Inflammatory macrophage treated with lipopolysaccharide for 4 hours (primary cell): ENCODE measurements at regions not wholly inside any gene's neighbourhood (a gene's known extent, or its start where the extent isn't known, plus 50 kb on each side); places are given as distances from the start of the nearest gene placed in this dataset.
"Not testable (repeated sequence)": the region's sequence is repeated elsewhere in the genome, so short reads cannot be mapped to it uniquely, and the experiment has no call there.

Experiments used
- DNase-seq: peaks from one replicate; pipeline ENCODE4 v3.0.0-alpha.2; 2020

DNA sequence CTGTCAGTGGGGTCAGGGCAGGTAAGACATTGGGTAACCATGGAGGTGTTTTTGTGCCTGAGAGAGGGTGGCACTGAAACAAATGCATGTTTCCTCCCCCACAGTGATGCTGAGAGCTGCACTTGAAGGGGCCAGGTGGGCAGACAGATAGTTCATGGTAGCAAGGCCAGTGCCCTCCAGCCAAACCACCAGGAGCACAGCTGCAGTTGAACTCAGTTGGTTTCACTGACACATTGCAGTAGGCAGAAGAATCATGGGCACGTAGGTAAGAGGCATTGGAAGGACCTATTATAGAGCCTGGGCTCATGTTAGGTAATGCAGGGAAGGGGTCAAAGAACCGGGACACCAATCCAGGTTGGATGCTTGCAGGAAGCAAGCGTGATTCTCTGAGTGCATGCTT, 93.2 kb upstream of the ARL4C start:
- no peak for DNase-seq

- no peak for DNase-seq
Observed at GRCh38 chr2:234588054-234588430, 91.2 kb upstream of the ARL4C start.

DNA sequence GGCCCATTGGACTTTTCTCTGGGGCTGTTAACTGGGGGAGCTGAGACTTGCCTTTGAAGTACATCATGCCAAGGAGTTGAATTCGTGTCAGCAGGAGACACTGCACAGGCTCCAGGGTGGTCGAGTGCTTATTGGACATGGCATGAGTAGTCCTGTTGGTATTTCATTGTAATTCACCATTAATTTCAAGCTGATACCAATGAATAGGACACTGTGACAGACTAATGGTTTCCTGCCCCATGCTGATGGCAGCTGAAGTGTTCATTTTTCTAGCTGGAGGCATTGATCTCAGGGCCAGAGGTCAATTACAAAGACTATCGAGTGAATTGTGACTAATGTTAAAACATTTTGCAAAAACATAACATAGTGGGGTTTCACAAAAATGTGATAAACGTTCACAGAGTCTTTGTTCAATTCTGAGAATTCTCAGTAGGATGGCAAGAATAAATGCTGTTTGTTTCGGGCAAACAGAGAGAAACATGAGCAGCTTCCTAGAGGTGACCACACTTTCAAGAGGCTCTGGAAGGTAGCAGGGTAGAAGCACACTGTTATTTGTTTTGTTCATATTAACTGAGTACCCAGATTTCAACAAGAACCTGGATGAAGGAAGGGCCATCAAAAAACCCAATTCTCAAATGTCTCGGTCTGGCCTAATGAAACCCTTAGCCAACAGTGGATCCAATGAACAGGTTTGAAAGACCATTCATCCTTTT, 90.6 kb upstream of the ARL4C start:
- no peak for DNase-seq

DNA sequence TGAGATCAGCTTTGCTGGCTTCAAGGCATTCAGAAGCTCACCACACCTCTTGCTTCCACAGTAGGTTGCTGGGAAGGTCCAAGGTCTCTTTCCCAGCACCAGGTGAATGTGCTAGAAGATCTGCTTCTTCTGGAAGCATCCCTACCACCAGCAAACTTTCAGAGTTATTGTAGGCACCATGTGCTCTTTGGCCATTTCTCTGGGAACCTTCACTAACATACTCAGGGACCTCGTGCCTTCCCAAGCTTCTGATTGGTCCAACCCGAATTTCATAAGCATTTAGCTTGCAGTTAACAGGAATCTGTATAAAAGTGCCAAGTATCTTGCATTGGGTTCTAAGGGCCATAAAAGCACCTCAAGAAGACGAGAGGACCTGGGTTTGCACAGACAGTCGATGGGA, 86.5 kb upstream of the ARL4C start:
- no peak for DNase-seq

DNA sequence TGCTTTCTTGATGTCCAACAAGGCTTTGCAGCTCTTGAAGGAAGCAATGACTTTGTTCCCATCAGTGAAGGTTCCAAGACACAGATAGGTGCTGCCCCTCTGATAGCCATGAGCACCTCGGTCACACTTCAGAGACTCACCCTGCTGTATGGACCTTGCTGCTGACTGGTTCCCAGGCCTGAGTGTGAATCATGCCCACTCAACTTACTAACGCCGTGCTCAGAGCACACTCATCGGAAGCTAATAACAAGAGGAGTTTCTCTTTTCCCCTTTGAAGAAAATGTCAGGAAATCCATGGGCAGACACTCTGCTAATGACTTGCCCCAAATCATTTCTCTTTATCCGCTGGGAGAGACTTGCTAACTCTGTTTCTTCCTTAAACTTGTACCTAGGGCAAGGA, 83.8 kb upstream of the ARL4C start:
- no peak for DNase-seq

DNA sequence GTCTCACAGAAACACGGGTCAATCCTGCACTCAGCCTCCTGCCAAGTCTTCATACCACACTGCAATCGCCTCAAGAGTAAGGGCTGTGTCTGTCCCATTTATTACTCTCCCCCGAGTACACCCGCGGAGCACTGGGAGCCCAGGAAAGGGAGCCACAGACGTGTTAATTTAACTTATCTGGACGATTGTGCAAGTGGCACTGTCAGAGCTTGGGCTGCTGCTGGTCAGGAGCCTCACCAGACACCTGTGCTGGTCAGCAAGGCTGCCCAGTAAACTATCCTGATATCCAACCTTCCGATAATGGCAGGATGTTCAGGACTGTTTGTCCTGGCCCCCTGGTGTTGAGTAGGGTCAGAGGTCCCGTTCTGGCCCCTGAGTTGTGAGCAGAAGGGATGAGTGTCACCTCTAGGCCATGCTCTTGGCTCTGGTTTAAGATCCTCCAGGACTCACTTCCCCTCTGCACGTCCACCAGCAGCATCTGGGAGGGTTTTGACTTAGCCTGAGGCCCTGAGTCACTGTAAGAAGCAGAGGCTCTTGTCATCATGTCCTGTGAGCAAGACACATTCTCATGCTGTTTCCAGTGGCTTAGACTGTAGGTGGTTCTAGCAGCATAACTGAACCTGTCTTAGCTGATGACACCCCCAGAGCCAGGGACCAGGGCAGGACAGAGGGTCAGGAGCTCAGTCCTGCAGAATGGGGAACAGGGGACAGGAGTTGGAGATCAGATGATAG, 82.5 kb upstream of the ARL4C start:
- DNase-seq = no peak

GRCh38 chr2:234578389-234578788, 81.5 kb upstream of the ARL4C start:
- no peak for DNase-seq

- no peak for DNase-seq
Observed at GRCh38 chr2:234577191-234577590, 80.3 kb upstream of the ARL4C start.

GRCh38 chr2:234571620-234572407, 74.9 kb upstream of the ARL4C start:
- peak; percentile 24 for DNase-seq

DNA sequence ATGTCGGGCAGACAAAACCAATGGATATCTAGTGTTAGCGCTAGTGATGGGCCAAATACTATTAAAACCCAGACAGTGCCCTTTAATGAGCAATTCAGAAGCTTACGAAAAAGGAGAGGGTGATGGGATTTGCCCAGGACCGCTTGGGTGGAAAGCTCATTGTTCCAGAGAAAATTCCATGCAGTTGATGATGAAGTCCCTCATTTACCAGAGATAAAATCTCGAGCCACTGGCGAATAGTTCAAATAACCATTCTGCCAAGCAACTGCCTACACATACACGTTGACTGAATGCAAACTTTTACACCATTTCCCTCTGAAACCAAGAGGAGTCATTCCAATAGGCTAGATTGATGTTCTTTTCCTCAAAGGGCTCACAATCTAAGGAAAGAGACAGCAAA, 73.6 kb upstream of the ARL4C start:
- no peak for DNase-seq

DNA sequence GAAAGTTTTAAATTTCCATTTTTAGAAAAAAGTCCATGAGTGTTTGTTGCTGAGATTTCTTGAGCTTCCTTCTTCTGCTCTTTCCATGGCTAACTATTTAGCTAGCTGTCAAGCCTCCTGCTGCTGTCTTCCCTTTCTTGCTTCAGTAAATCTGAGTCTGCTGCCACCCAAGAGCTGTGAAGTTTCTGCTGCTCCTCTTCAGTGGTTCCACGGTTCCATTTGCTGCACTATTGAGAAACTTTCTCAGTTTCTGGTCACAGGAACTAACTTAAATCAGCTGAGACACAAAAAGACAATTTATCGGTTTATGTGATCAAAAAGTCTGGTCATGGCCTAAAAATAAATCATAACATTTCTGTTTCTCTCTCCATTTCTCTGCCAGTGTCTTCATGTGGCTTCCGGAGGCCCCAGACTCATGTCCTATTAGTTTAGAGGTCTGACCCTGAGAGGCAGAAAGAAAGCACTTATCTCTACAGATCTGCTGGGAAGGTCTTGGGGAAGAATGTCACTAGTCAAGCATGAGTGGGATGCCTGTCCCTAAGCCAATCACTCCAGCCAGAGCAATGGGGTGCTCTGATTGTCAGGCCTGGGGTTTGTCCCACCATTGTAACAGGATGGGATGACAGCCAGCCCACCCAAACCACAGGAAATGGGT, 73.0 kb upstream of the ARL4C start:
- DNase-seq = no peak

DNA sequence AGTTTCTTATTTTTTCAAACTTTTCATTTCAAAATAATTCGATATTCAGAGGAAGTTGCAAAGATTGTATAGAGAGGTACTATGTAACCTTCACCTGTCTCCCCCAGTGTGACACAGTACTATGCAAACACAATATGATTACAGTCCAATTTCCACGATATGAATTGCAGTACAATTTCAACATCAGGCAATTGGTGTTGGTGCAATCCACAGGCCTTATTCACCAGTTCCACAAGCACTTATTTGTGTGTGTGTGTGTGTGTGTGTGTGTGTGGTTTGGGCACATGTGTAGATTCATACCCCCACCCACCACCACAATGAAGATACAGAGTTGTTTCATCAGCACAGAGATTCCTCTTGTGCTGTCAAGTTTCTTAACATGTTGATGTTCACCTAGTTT, 69.7 kb upstream of the ARL4C start:
- DNase-seq = no peak

- DNase-seq = no peak
Observed at GRCh38 chr2:234565842-234566619, 69.2 kb upstream of the ARL4C start.

DNA sequence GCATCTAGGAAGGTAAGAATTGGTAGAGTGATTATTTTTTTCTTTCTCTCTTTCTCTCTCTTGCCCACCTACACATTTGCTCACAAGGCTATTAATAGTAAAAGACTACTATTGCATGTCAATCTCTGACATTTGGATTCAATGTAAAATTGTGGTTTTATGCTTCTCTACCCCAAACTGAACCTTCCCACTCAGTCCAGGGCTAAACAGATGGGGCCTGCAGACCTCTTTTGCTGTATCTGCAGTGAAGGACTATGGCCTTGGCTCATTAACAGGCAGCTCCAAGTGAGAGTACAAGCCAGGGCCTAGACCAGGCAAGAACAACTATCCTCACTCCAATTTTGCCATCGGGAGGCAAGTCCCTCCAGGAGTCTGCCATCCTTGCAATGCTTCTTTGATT, 68.3 kb upstream of the ARL4C start:
- DNase-seq = no peak

GRCh38 chr2:234564699-234565098, 67.8 kb upstream of the ARL4C start:
- DNase-seq = no peak

DNA sequence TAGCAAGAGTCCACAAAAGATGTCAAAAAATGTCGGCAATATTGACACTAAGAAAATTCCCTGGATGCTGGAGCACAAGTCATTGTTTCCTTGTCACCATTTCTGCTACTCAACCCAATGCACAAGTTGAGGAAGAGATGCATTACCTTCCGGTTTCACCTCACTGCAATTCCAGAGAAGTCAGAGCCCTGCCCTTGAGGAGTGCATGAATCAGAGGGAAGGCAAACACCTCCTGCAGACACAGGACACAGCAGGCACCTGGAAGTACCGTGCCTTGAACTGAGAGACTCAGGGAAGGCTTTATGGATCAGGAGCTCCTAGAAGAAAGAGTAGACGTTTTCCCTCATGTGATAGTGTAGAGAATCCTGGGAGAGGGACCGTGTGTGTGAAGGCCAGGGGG, 62.7 kb upstream of the ARL4C start:
- DNase-seq = no peak

DNA sequence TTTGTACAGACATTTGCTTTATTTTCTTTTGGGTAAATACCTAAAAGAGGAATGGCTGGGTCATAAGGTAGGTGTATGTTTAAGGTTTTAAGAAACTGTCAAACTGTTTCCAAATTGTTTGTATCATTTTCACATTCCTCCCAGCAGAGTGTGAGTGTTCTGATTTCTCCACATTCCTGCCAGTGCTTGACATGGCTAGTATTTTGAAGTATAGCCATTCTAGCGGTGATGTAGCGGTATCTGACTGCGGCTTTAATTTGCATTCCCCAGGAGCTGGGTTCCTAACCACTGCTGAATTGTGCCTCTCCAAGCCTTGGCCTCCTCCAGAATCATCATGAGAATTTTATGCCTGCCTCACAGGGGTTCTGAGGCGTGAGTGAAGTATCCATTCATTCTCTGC, 61.8 kb upstream of the ARL4C start:
- no peak for DNase-seq

DNA sequence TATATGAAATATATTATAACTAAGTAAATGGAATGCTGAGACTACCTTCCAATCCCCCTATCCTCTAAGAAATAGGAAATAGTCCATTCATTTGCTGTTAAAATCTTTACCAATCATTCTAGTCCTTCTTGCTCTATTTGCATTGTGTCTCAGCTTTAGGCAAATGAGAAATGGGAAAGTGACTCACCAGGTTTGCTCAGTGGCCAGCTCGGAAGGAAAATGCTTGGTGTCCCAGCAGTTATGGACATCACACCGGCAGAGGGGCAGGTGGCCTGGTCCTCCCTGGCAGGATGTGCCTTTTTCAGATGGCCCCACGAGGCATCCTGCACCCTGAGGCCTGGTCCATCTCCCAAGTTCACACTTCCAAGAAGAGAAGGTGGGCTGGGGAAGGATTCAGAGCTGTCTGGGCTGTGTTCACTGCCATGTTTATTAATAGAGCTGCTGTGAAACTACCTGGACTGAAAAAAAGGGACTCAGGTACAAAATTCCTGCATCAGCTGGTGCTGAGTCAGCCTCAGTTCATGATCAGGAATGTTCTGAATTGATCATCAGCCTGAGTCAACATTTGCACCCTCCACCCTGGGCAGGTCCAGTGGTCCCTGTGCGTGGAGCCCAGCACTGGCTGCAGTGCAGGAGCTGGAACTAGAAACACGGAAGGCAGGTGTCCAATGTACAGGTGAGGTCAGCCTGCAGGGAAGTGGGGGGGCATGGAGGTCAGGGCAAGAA, 60.1 kb upstream of the ARL4C start:
- DNase-seq = no peak

DNA sequence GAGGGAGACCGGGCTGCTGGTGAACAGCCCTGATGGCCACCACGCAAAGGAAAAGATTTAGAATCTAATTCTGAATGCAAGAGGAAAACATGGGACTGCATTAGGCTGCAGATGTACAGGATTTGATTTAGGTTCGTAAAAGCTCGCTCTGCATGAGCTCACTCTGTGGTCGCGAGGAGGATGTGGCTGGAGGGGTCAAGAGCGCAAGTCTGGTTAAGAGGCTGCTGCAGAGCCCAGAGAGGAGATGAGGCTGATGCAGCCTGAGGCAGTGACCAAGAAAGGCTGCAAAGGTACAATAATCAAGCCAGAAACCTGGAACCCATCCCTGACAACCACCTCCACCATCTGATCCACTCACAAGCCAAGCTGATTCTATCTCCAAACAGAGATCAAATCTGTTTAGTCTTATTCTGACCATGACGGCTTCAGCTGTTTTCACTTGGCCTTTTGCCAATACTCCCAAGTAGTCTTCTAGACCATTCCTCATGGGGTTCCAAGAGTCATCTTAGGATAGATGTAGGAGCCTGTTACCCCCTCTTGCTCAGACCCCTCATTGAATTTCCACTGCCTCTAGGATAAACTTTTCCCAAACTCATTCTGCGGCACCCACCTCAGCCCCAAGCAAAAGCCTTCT, 58.9 kb upstream of the ARL4C start:
- no peak for DNase-seq

DNA sequence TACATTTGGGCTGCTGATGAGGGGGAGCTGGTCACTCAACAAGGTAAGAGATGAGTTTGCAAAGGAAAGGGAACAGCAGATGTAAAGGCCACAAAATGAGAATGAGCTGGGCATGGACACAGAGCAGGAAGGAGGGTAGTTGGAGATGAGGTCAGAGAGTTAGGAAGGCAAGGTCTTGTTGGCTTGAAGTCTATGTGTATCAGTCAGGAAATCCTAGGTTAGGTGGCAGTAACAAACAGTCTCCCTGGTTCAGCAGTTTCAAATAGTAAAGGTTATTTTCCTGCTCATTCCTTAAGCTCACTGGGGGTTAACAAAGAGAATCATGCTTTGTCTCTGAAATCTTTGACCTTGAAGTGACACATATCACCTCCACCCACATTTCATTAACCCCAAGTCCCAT, 58.3 kb upstream of the ARL4C start:
- no peak for DNase-seq

- DNase-seq = not testable (repeated sequence)
Observed at GRCh38 chr2:234553223-234553622, 56.3 kb upstream of the ARL4C start.
